ENCODE measurements at regions not wholly inside any gene's neighbourhood (a gene's known extent, or its start where the extent isn't known, plus 50 kb on each side); places are given as distances from the start of the nearest gene placed in this dataset.
"Not testable (repeated sequence)": the region's sequence is repeated elsewhere in the genome, so short reads cannot be mapped to it uniquely, and the experiment has no call there.

DNA sequence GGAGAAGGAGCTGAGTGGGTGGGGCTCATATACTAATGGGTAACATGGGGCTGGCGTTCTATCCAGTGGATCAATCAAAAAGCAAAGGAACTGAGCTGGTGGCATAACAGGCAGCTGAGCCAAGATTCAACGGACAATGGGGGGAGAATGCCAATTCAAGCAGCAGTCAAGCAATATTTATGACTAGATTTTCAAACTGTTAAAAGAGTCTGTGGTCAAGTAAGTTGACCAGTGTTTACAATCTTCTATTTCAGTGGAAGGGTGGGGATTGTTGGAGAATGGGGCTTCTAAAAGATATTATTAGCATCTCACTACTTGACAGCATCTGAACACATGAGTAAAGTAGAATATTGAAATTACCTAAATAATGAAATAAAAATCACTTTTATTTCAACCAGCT is 64.9 kb upstream of the SCRG1 start:
- in situ Hi-C loops (cut with MboI) = no loop called here
- Histone ChIP-seq H3K9me2 (ENCODE audit: insufficient read depth) (no peaks in the 10 kb centered on the region), H3K36me3 (ENCODE audit: low read depth) (no peaks in the 10 kb centered on the region), H3K4me2 (ENCODE audit: unreplicated experiment) (no peak overlapping the region), H3K27ac (no peak overlapping the region), H2AFZ (no peak overlapping the region), H3K4me3 (no peak overlapping the region), H3K9me3 (ENCODE audit: low read depth) (no peaks in the 10 kb centered on the region), H3K9ac (no peak overlapping the region), H3K27me3 (replicated peaks; ENCODE audit: insufficient read depth) (no peaks in the 10 kb centered on the region), H3K79me2 (ENCODE audit: insufficient read depth) (no peaks in the 10 kb centered on the region), H4K20me1 (ENCODE audit: insufficient read depth) (no peaks in the 10 kb centered on the region), H3F3A (ENCODE audit: insufficient read depth) (no peaks in the 10 kb centered on the region), H3K4me1 (ENCODE audit: insufficient read depth) (no peaks in the 10 kb centered on the region)
- 54 to 69% methylated on average over 2 of the region's 2 CpGs for WGBS, 2 experiments (ENCODE audit: low coverage in 1 of 2, low lambda C conversion rate in 2 of 2, missing lambda C conversion rate in 2 of 2)
- DNase-seq = no peak
- TF ChIP-seq EZH2phosphoT487 (IDR thresholded peaks at IDR 0.05; ENCODE audit: insufficient read depth, low read depth) (no peak), EZH2 (IDR thresholded peaks at IDR 0.05; ENCODE audit: insufficient read depth, poor library complexity, severe bottlenecking) (no peak)

DNA sequence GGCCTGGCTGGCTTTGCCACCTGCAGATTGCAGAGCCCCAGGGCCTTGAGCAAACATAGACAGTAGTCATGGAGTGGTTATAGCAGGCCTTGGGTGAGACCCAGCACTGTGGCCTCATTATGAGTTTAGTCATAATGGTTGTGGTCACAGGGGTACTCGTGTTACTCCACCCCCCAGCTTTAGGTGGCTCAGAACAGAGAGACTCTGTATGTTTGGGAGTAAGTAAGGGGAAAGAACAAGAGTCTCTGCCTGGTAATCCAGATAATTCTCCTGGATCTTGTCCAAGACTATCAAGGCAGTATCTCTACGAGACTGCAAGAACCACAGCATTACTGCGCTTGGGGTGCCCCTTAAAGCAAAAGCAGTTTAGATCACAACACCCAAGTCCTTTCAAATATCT is 62.3 kb upstream of the SCRG1 start:
- no peak overlapping the region for H3K4me2 ChIP-seq (ENCODE audit: unreplicated experiment)
- TF ChIP-seq EZH2phosphoT487 (IDR thresholded peaks at IDR 0.05; ENCODE audit: insufficient read depth, low read depth) (no peak), EZH2 (IDR thresholded peaks at IDR 0.05; ENCODE audit: insufficient read depth, poor library complexity, severe bottlenecking) (no peak)
- WGBS, 2 experiments (ENCODE audit: low coverage in 1 of 2, low lambda C conversion rate in 2 of 2, missing lambda C conversion rate in 2 of 2) = 66 to 69% methylated on average over 3 of the region's 3 CpGs
- no peaks in the 10 kb centered on the region for H3K9me2 ChIP-seq (ENCODE audit: insufficient read depth)
- no peaks in the 10 kb centered on the region for H3K4me1 ChIP-seq (ENCODE audit: insufficient read depth)
- no peak overlapping the region for H2AFZ ChIP-seq
- H3K27ac ChIP-seq = no peak overlapping the region
- H3K9ac ChIP-seq = no peak overlapping the region
- H3K4me3 ChIP-seq = no peak overlapping the region
- no peaks in the 10 kb centered on the region for H4K20me1 ChIP-seq (ENCODE audit: insufficient read depth)
- peaks cover 4% of the 10 kb centered on the region; the same call in 1 of the 2 replicates for H3K27me3 ChIP-seq (replicated peaks; ENCODE audit: insufficient read depth)
- in situ Hi-C loops (cut with MboI) = no loop called here
- no peaks in the 10 kb centered on the region for H3K9me3 ChIP-seq (ENCODE audit: low read depth)
- peak; percentile 26 for DNase-seq
- H3K79me2 ChIP-seq (ENCODE audit: insufficient read depth) = no peaks in the 10 kb centered on the region
- no peaks in the 10 kb centered on the region for H3K36me3 ChIP-seq (ENCODE audit: low read depth)
- H3F3A ChIP-seq (ENCODE audit: insufficient read depth) = no peaks in the 10 kb centered on the region

DNA sequence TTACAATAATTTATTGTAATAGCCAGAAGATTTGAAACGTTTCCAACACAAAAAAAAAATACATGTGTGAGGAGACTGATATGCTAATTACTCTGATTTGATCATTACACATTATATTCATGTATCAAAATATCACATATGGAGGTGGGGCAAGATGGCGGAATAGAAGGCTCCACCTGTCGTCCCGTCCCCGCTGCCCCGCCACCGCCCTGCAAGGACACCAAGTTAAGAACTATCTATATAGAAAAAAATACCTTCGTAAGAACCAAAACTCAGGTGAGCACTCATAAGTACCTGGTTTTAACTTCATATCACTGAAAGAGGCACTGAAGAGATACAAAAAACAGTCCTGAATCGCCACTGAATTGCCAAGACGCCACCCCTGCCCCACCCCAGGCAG is 60.9 kb upstream of the SCRG1 start:
- Histone ChIP-seq H3K9me2 (ENCODE audit: insufficient read depth) (no peaks in the 10 kb centered on the region), H4K20me1 (ENCODE audit: insufficient read depth) (no peaks in the 10 kb centered on the region), H2AFZ (no peak overlapping the region), H3K9ac (no peak overlapping the region), H3K4me3 (no peak overlapping the region), H3K36me3 (ENCODE audit: low read depth) (no peaks in the 10 kb centered on the region), H3K27ac (no peak overlapping the region), H3K79me2 (ENCODE audit: insufficient read depth) (no peaks in the 10 kb centered on the region), H3K4me1 (ENCODE audit: insufficient read depth) (no peaks in the 10 kb centered on the region), H3K9me3 (ENCODE audit: low read depth) (no peaks in the 10 kb centered on the region), H3K4me2 (ENCODE audit: unreplicated experiment) (no peak overlapping the region), H3F3A (ENCODE audit: insufficient read depth) (no peaks in the 10 kb centered on the region), H3K27me3 (replicated peaks; ENCODE audit: insufficient read depth) (peaks cover 4% of the 10 kb centered on the region; the same call in 1 of the 2 replicates)
- no peak for TF ChIP-seq EZH2 (IDR thresholded peaks at IDR 0.05; ENCODE audit: insufficient read depth, poor library complexity, severe bottlenecking)
- in situ Hi-C loops (cut with MboI) = no loop called here
- 86% methylated on average over 10 of the region's 10 CpGs for WGBS, 2 experiments (ENCODE audit: low coverage in 1 of 2, low lambda C conversion rate in 2 of 2, missing lambda C conversion rate in 2 of 2)
- no peak for DNase-seq

DNA sequence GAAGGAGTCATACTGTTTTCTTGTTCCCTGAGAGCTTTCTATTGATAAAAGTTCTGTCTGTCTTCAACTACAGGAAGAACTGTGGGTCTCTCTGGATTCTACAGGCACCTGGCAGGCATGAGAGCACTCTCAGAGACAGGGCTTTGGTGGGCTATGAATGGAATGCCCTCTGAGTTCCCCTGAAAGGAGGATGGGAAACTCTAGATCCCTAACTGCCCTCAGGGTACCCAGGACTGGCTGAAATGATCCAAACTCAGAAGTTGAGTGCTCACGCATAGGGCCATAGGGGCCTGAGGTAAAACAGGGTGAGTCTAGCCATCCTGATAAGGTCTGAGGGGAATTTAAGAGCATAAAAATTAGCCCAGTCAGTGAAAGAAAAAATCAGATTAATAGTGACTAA is 59.0 kb upstream of the SCRG1 start:
- Histone ChIP-seq H3K27ac (no peak overlapping the region), H3K4me3 (no peak overlapping the region), H3K27me3 (replicated peaks; ENCODE audit: insufficient read depth) (peaks cover 4% of the 10 kb centered on the region; the same call in 1 of the 2 replicates), H3K9me2 (ENCODE audit: insufficient read depth) (no peaks in the 10 kb centered on the region), H3K4me1 (ENCODE audit: insufficient read depth) (no peaks in the 10 kb centered on the region), H3K36me3 (ENCODE audit: low read depth) (no peaks in the 10 kb centered on the region), H3F3A (ENCODE audit: insufficient read depth) (no peaks in the 10 kb centered on the region), H3K79me2 (ENCODE audit: insufficient read depth) (no peaks in the 10 kb centered on the region), H4K20me1 (ENCODE audit: insufficient read depth) (no peaks in the 10 kb centered on the region), H3K4me2 (ENCODE audit: unreplicated experiment) (no peak overlapping the region), H3K9ac (no peak overlapping the region), H2AFZ (no peak overlapping the region), H3K9me3 (ENCODE audit: low read depth) (no peaks in the 10 kb centered on the region)
- TF ChIP-seq EZH2phosphoT487 (IDR thresholded peaks at IDR 0.05; ENCODE audit: insufficient read depth, low read depth) (no peak), EZH2 (IDR thresholded peaks at IDR 0.05; ENCODE audit: insufficient read depth, poor library complexity, severe bottlenecking) (no peak)
- DNase-seq = no peak
- in situ Hi-C loops (cut with MboI) = no loop called here
- WGBS, 2 experiments (ENCODE audit: low coverage in 1 of 2, low lambda C conversion rate in 2 of 2, missing lambda C conversion rate in 2 of 2) = 97 to 100% methylated on average over 1 of the region's 1 CpG

DNA sequence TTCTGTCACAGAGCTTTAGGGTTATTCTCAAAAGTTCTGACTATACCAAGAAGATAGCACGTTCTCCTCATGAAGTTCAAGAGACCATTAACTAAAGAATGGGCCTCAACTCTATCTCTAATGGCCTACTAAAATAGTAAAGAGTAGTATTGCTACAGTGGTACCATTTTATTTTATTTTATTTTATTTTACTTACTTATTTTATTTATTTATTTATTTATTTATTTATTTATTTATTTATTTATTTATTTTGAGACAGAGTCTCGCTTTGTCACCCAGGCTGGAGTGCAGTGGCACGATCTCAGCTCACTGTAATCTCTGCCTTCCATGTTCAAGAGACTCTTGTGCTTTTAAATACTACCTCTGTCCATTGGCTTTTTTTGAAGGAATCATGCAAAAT is 52.5 kb upstream of the SCRG1 start:
- H3K79me2 ChIP-seq (ENCODE audit: insufficient read depth); H3K4me2 ChIP-seq (ENCODE audit: unreplicated experiment); H3K36me3 ChIP-seq (ENCODE audit: low read depth); H3K27ac ChIP-seq; H3K4me3 ChIP-seq; DNase-seq; H3K9me2 ChIP-seq (ENCODE audit: insufficient read depth); in situ Hi-C loops (cut with MboI); H3K27me3 ChIP-seq (replicated peaks; ENCODE audit: insufficient read depth); H2AFZ ChIP-seq; H4K20me1 ChIP-seq (ENCODE audit: insufficient read depth); H3K9ac ChIP-seq; H3K9me3 ChIP-seq (ENCODE audit: low read depth): not testable (repeated sequence)
- peaks cover 15% of the 10 kb centered on the region for H3K4me1 ChIP-seq (ENCODE audit: insufficient read depth)
- H3F3A ChIP-seq (ENCODE audit: insufficient read depth) = peaks cover 10% of the 10 kb centered on the region
- 86 to 94% methylated on average over 3 of the region's 3 CpGs for WGBS, 2 experiments (ENCODE audit: low coverage in 1 of 2, low lambda C conversion rate in 2 of 2, missing lambda C conversion rate in 2 of 2)
